ENCODE measurements at regions not wholly inside any gene's neighbourhood (a gene's known extent, or its start where the extent isn't known, plus 50 kb on each side); places are given as distances from the start of the nearest gene placed in this dataset.
A peak's percentile ranks its signal among the peaks of the same experiment; 100 is the strongest.
"Not testable (repeated sequence)": the region's sequence is repeated elsewhere in the genome, so short reads cannot be mapped to it uniquely, and the experiment has no call there.

DNA sequence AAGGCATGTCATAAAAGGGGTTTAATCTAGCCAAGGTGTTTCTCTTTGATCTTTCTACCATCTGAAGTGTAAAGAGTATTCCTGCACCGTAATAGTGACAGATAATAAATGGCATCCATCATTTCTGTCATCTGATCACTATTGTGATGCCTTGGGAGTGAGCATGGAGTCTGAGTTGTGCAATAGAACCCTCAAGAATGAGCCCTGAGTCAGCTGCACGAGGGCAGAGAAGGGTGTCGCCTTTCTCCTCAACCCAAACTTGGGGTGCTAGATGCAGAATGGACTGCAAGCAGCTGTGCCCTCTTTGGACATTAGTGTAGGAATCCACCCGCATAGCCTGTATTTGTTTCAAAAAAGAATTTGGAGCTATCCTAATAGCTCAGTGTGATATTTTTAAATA is 115.2 kb downstream of the ZNF37A start:
- DNase-seq, result no peak

DNA sequence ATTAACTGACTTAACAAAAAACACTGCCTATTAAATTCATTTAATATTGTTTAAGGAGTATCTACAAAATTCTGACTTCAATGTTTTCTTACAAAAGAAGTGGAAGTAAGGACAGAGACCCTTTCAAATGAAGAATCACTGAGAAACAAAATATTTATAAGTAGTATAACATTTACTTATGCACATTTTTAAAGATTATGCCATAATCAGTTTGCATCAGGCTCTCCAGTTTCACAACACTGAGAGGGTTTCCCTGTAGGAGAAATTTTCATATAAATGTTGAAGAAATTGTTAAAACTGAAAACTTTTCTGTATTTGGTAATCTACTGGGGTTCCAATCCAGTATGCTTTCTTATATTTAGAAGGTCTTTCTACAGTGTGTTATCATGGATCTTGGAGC is 115.6 kb downstream of the ZNF37A start:
- not testable (repeated sequence) for DNase-seq

DNA sequence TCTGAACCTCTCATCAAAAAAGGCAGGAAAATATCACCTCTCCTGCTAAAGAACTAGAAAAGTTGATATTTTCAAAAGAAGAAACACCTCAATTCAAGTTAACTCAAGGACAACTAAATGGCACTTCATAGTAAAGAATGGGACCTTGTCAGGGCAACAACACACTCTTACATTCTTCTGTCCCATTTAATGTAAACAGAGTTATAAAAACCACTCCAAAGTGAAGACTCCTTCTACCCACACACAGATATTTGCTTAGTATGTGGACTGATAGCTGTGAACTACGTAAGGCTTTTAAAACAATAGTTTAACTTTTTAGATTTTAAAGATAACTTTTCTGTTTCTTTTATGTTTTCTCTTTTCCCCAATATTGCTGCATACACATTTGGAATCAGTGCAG is 118.3 kb downstream of the ZNF37A start:
- no peak for DNase-seq

DNA sequence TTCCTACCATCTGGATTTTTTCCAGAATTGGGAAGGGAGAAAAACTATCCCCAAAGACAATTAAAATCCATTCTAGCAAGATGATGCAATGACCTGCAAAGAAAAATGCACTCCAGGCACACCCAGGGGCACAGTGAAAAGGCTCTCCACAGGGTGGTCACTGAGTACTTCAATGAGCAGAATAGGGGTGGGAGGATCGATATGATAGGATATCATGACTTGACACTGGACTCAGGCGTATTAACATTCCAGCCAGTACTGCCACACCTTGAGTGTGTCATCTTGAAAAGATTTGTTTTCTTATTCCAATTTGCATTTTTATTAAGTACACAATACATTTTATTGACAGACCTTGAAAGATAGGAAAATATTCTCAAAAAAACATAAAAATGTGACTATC is 132.2 kb downstream of the ZNF37A start:
- DNase-seq, result no peak

DNA sequence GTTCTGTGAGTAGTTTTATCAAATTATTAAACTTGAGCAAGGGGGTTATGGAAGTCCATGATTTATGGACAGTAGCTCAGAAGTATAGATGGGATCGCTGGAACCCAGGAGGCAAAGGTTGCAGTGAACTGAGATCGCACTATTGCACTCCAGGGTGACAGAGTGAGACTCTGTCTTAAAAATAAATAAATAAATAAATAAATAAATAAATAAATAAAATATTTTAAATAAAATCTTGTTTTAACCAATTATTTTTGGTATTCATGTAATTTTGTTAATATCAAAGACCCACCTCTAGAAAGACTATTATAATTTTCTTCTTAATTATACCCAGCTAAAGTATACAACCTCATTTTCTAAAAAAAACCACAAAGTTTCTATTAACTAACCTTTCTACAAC is 134.3 kb downstream of the ZNF37A start:
- DNase-seq, result no peak

DNA sequence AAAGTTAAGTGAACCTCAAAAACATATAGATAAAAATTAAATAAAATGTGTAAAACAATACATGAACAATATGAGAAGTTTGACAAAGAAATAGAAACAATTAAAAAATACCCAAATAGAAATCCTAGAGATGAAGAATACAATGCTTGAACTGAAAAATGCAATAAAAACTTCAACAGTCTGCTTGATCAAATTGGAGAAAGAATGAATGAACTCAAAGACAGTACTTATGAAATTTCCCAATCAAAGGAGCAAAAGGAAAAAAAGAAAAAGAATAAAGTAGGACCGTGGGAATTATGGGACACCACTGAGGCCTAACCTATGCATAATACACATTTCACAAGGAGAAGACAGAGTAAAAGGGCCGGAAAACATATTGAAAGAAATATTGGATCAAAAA is 144.3 kb downstream of the ZNF37A start:
- DNase-seq, result not testable (repeated sequence)

DNA sequence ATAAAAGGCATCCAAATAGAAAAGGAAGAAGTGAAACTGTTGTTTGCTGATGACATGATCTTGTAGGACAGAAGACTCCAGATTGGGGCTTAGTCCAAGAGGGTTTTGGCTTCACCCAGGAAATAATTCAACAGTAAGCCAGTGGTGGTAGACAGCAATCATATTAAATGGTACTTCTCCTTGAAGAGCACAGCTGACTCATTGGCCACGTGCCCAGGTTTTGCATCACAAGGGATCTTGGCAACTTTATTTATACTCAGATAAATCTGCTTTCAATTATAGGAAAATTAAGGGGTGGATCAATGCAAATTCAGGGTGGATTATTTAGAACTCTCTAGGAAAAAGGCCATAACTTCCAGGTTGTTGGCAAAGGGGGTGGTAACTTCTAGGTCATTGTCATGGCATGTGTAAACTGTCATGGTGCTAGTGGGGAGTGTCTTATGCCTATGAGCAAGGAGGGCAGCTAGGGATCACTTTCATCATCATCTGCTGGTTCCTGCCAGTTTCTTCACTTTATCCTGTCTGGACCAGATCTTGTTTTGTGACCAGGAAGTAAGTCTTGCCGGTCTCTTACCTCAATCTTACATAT is 148.0 kb downstream of the ZNF37A start:
- DNase-seq, result not testable (repeated sequence)

DNA sequence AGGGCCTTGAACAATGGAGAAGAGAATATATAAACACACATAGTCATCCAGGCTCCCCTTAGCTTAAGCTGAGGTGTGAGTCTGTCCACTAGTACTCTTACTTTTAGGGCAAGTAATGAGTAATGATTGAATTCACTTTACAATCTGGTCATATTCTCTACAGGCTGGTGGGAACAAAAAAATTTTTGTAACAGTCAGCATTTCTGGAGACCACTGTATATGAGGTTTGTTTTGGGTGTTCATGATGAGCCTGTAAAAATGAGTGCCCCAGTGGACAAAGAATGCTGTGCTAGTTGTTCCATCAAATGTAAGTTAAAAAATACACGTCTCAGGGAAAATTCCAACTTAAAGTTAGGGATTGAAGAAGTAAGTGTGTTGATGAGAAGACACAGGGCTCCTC is 154.0 kb downstream of the ZNF37A start:
- not testable (repeated sequence) for DNase-seq

DNA sequence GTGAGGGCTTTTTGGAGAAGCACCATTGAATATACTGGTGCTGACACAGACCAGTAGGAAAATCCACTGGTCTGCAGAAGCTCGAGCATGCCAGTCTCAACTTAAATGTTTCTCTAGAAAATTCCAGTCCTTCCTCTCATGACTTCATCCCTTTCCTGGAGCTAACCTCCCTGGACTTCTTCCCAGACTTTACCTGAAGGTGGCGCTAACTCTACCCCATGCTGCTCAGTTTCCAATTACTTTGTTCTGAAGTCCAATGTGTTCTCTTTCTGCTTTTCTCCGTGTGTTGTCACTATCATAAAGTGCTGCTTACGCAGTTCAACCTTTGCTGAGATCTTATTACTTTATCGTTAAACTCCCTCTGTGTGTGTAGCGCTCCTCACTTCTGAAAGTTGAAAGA is 158.4 kb downstream of the ZNF37A start:
- not testable (repeated sequence) for DNase-seq

DNA sequence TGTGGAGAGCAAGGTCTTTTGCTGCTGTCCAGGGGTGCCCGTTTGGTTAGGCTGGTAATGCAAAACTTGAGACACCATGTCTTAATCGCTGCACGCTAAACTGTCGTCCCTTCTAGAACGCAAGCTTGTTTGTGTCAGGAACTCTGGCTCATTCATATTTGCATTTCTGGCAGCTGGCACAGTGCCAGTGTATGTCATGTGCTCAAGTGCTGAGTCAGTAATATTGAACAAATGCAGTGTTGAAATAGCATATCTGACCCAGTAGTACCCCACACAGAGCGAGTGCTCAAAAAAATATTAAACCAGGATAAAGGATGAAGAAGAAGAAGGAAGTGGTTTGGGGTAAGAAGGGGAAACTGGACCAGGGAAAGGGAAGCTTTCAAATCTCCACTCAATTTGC is 173.4 kb downstream of the ZNF37A start:
- not testable (repeated sequence) for DNase-seq

DNA sequence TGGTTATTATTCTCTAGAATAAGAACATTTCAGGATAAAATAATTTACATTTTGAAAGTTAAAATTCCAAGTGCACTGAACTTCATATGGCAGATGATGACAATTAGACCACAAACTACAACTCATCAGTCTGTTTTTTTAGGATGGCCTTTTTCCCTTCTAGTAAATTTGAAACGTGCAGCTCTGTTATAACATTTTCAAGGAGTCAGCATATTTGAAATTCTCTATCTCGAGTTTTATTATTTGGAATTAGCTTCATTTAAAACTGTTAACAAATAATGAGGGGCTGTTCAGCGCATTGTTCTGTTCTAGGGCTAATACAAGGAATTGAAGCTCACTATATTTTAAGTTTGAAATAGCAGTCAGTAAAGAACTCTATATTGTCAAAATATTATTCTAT is 176.9 kb downstream of the ZNF37A start:
- DNase-seq, result not testable (repeated sequence)

DNA sequence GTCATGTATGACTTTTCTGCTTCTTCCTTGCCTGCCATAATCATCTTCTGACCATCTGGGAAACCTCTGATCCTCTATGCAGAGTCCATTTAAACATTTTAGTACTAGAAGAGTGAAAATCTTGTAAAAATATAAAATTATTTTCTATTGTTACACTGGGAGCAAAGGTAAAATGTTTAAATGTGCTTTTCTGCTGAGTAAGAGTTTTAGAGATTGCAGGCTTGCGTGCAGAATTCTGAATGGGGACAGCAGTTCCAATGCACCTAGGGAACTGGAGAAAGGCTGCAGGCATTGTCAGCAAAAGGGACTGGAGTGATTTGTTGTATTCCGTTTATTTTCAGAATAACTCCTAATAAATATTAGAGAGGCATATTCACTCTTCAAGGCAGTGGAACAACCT is 180.7 kb downstream of the ZNF37A start:
- not testable (repeated sequence) for DNase-seq

DNA sequence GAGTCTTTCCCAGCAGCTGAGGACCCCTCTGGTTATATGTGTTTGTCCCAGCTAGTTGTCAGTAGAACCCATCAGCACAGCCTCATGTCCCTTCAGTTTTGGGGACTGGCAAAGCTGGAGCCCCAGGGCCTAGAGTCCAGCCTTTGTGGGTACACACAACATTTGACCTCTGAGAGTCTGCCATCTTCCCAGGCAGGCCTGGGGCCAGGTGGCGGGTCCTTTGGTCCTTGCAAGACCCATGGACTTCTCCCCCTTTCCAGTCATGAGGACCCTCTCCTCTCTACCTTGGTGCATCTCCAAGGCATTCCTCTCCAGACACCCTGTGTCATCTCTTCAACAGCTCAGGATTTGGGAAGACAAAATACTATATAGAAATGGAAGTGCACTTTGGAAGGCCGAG is 198.4 kb downstream of the ZNF37A start:
- not testable (repeated sequence) for DNase-seq

DNA sequence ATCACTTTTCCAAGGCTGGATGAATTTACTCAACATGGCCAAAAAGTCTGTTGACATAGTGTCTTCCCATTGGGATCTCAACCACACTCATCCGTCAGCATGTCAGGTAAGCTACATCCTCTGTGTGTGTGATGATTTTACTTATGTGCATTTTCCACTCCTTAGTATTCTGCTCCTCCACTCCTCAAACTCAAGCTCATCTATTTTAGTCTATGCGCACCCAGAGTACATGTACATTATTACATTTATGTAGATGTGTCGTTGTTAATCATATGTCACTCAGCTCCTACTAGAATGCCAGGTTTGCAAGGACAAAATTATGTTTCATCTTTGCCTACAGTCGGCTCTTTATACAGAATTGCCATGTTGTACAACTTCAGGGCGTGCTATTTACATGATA is 216.0 kb downstream of the ZNF37A start:
- DNase-seq, result not testable (repeated sequence)

DNA sequence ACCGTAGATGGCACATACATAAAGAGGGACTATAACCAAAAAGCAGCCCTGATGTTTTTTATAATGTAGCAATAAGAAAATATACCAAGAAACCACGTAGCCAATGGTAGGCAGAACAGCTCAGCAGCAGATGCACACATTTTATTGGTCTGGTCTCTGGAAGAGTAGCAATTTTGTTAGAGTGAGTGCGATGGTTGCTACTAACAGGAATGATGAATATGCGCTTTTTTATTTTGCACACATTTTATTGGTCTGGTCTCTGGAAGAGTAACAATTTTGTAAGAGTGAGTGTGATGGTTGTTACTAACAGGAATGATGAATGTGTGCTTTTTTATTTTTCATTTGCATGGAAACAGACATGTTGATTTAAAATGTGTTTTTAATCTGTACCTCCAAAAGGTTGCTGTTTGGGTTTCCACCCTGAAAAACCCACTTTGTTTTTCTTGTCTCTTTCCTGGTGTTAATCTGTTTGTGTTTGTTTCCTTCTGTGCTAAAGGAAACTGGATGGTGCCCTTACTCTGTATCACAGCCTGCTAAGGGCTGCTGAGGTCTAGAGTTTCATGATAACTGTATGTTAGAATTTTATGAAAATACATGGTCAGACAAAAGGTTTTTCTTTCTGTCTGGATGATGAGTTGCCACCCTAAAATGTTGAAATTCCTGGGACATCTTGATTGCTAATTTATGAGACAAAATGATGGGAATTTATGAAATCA is 221.1 kb downstream of the ZNF37A start:
- not testable (repeated sequence) for DNase-seq

DNA sequence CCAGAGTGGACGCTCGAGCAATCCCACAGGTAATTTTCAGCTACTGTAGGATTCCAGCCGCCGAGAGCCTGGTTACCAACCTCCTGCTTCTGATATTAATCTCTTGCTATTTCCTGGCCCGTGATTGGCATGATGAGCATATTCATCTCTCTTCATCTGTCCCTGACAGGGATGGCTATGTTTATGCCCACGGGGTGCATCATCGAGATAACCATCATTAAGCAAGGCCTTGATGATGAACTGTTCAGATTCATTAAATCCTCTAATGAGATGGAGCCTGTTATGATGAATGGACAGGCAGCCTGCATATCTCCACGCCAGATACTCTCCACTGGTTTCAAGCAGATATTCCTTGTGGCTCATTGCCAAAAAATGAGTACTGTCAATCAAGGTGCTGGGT is 227.3 kb downstream of the ZNF37A start:
- not testable (repeated sequence) for DNase-seq

DNA sequence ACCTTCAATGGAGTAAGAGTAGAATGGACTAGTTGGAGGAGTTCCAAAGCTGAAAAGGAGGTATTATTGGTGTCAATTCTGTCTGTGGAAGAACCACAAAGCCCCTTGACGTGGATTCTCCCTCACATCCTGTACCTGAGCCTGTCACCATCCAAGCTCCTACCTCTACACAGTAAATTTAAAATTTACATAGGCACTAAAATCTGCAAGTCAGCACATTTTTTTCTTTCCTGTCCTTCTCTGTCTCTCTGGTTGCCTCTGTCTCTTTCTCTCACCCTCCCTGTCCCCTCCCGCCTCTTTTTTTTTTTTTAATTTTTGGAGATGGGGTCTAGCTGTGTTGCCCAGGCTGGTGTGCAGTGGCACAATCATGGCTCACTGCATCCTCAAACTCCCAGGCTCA is 236.2 kb downstream of the ZNF37A start:
- not testable (repeated sequence) for DNase-seq

DNA sequence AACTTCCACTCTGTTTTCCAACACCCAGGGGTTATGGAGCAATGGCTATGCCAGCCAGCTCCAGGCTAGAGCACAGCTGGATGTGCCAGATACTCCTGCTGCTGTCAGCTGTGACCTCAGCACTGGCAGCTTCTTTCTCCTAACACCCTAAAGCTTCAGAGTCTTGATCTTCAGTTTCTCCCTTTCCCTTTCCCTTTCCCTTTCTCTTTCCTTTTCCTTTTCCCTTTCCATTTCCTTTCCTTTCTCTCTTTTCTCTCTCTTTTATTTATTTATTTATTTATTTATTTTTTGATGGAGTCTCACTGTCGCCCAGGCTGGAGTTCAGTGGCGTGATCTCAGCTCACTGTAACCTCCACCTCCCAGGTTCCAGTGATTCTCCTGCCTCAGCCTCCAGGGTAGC is 237.0 kb downstream of the ZNF37A start:
- DNase-seq, result not testable (repeated sequence)

DNA sequence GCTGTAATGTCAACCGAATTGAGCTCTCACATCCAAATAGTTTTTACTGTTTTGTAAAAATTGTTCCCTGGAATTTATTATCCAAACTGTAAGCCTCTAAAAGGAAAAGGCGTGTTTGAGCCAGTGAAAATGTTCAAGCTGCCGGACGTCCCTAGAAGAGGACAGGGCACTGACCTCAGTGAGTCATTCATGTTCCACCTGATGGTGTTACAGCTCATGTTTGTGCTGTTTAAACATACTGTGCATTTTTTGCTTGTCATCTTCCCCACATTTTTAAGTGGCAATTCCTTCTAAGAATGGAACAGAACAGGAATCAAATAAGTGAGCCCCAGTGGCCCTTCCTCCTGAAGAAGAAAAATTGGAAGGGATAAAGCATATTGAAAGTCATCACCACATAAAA is 239.6 kb downstream of the ZNF37A start:
- DNase-seq, result not testable (repeated sequence)

DNA sequence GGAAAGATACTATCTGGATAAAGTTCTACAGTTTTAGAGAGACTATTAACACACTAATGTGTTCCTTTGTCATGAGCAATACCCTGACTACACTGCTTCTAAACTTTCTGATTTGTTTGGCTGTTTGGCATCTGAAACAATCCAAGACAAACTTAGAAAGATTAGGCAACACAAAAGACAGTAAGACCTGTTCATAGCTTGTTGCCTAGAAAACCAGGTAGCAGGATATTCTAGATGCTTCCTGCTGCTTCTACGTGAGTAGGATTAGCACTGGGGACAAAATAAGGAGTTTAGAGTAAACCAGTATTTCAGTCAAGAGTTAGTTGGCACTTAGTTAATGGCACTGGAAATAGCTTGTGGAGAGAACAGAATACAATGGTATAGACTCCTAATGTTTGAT is 256.5 kb downstream of the ZNF37A start:
- DNase-seq, result not testable (repeated sequence)

DNA sequence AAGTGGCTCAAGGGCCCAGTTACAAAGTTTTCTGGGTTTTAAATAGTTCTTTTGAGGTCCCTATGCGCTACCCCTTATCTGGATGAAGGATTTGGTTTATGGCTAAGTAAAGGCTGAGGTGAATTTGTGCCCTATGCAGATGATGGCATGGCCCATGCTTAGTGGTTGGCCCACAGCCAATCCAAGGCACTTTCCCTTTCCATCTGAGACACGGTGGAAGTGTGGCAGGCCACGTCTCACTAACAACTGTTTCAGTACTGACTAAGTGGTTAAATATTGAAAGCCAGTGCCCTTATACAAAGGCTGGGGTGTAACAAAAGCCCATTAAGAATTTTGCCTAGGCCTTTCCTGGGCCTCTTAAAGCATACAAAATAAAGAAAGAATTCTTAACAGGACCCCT is 260.3 kb downstream of the ZNF37A start:
- not testable (repeated sequence) for DNase-seq

DNA sequence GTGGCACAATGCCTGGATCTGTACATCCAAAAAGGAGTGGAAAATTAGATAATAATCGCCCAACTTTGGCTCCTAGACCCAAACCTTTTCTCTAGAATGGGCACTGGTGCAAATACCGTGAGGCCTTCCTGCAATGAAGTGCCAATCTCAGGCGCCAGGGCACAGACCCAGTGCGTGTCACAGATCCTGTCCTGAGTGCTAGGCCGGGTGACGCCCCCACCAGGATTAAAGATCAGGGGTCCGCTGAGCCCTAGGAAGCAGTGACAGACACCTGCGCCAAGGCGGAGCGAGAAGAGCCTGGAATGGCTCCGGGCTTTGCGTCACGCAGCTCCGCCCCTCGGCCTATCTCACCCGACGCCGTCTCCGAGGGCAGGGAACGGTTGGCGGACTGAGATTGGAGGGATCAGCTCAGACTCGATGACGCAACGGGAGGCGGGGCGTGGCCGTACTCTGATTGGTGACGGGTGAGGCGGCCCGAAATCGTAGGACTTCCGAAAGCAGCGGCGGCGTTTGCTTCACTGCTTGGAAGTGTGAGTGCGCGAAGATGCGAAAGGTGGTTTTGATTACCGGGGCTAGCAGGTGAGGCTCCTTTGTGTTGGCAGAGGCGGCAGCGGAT is 261.9 kb downstream of the ZNF37A start:
- peak; percentile 76 for DNase-seq

DNA sequence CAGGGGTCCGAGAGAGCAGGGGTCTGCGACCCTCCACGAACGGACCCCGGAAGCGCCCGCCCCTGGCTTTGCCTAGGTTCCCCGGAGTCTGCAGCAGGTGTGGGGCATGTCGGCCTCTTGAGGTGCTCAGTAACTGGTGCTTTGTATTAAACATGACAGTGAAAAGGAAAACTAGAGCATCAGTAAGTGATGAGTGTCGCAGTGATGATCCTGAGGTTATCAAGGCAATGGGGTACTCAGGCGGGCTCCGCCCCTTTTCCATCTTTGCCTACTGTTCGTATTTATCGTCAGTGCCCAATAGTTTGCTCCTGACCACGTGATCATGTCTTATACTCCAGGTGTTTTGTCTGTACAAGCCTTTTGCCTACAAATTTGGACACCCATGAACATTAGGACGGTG is 262.4 kb downstream of the ZNF37A start:
- DNase-seq, result not testable (repeated sequence)

DNA sequence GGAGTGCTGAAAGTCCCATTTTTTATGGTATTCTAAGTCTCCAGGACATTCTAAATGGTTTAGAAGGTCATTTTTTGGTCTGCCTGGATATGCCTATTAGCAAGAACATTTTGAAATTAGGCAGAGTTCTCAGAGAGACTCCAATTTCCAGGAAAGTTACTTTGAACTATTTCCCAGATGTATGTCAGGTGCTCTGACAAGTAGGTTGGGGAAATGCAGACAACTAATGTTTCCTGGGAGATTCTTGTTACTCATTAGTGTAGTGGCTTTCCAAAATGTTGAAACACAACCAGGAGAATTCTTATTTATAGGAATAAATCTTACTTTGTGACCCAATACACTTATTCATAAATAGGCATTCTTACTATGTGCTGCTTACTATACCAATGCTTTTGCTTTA is 268.4 kb downstream of the ZNF37A start:
- not testable (repeated sequence) for DNase-seq

All from stimulated activated CD4-positive, alpha-beta T cell treated with anti-CD3 and anti-CD28 coated beads, Interleukin-4, amount 100 ng/mL, for 24 hours (primary cell).